ENCODE measurements at regions not wholly inside any gene's neighbourhood (a gene's known extent, or its start where the extent isn't known, plus 50 kb on each side); places are given as distances from the start of the nearest gene placed in this dataset.
"Not testable (repeated sequence)": the region's sequence is repeated elsewhere in the genome, so short reads cannot be mapped to it uniquely, and the experiment has no call there.

- TF ChIP-seq, protein P1, sequence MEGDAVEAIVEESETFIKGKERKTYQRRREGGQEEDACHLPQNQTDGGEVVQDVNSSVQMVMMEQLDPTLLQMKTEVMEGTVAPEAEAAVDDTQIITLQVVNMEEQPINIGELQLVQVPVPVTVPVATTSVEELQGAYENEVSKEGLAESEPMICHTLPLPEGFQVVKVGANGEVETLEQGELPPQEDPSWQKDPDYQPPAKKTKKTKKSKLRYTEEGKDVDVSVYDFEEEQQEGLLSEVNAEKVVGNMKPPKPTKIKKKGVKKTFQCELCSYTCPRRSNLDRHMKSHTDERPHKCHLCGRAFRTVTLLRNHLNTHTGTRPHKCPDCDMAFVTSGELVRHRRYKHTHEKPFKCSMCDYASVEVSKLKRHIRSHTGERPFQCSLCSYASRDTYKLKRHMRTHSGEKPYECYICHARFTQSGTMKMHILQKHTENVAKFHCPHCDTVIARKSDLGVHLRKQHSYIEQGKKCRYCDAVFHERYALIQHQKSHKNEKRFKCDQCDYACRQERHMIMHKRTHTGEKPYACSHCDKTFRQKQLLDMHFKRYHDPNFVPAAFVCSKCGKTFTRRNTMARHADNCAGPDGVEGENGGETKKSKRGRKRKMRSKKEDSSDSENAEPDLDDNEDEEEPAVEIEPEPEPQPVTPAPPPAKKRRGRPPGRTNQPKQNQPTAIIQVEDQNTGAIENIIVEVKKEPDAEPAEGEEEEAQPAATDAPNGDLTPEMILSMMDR (conservative IDR thresholded peaks at IDR 0.05): not testable (repeated sequence)
- not testable (repeated sequence) for TF ChIP-seq EZH2 (IDR thresholded peaks at IDR 0.05; ENCODE audit: low read depth)
Observed at GRCh38 chr6:105518993-105519392, 116.1 kb upstream of the PREP start.

All from PC-9 (cell line).